Vagina (tissue), 2 donors: ENCODE measurements at regions not wholly inside any gene's neighbourhood (a gene's known extent, or its start where the extent isn't known, plus 50 kb on each side); places are given as distances from the start of the nearest gene placed in this dataset.

ENCODE experiments used
- CTCF ChIP-seq, 3 experiments: fragments of 450-650 bp in 2 of 3; fragments of 200-600 bp in 1 of 3; sonication (generic) in 1 of 3; IDR thresholded peaks; one replicate each; pipeline ENCODE4 v1.5.1; 2017 to 2019; ENCODE audit warnings: antibody characterized with exemption in 3 of 3, mild to moderate bottlenecking in 2 of 3, moderate library complexity in 2 of 3
- POLR2A ChIP-seq, 2 donors: fragments of 450-650 bp; IDR thresholded peaks; one replicate each; pipeline ENCODE4 v1.6.1; 2017; ENCODE audit warnings: antibody characterized with exemption in 2 of 2, mild to moderate bottlenecking in 2 of 2, moderate library complexity in 2 of 2

GRCh38 chr10:130477360-130477759 is 341.2 kb downstream of the GLRX3 start:
- TF ChIP-seq CTCF (IDR thresholded peaks at IDR 0.05) (no peak), POLR2A (IDR thresholded peaks at IDR 0.05) (no peak)
